MM.1S (cell line): ENCODE measurements at regions not wholly inside any gene's neighbourhood (a gene's known extent, or its start where the extent isn't known, plus 50 kb on each side); places are given as distances from the start of the nearest gene placed in this dataset.

Experiments used
- CTCF ChIP-seq: fragments of 300-600 bp; sonication (generic); IDR thresholded peaks from 2 replicates; pipeline ENCODE4 v1.5.1; 2016; ENCODE audit warnings: antibody characterized with exemption, low read length, mixed read lengths
- EZH2 ChIP-seq: fragments of 300-600 bp; sonication (generic); optimal IDR thresholded peaks from 2 replicates; pipeline ENCODE3; 2017; ENCODE audit warnings: low read depth, mild to moderate bottlenecking, antibody characterized with exemption, low read length, mixed read lengths

GRCh38 chr5:28415791-28416443 is 1377.5 kb upstream of the CDH9 start:
- TF ChIP-seq EZH2 (no peak), CTCF (no peak)
